Astrocyte (in vitro differentiated cells and primary cell): ENCODE measurements at regions not wholly inside any gene's neighbourhood (a gene's known extent, or its start where the extent isn't known, plus 50 kb on each side); places are given as distances from the start of the nearest gene placed in this dataset.

Source experiments
- DNase-seq: peaks from one replicate; pipeline ENCODE4 v3.0.0-alpha.2; 2010; ENCODE audit warnings: low read depth
- FAIRE-seq: peaks from 2 replicates; lab custom pipeline; 2011; peaks lifted over from hg19 to GRCh38; lab: Jason Lieb, UNC
- H2AFZ ChIP-seq: 2 replicates; pipeline ENCODE4 v1.6.0; 2012; ENCODE audit warnings: low read depth, low read length, inconsistent platforms
- H3K27ac ChIP-seq: 2 replicates; pipeline ENCODE4 v1.5.1; 2011; ENCODE audit warnings: low read depth, low read length, inconsistent platforms
- H3K27me3 ChIP-seq: 2 replicates; pipeline ENCODE4 v1.6.0; 2011; ENCODE audit warnings: low read length, inconsistent platforms; ENCODE audit not compliant: insufficient read depth
- H3K36me3 ChIP-seq: 2 replicates; pipeline ENCODE4 v1.5.1; 2011; ENCODE audit warnings: low read length, inconsistent platforms; ENCODE audit not compliant: insufficient read depth
- H3K4me1 ChIP-seq: 2 replicates; pipeline ENCODE4 v1.5.1; 2011; ENCODE audit warnings: low read length, inconsistent platforms; ENCODE audit not compliant: insufficient read depth
- H3K4me2 ChIP-seq: 2 replicates; pipeline ENCODE4 v1.6.0; 2012; ENCODE audit warnings: low read length, inconsistent platforms
- H3K4me3 ChIP-seq: 2 replicates; pipeline ENCODE4 v1.5.1; 2011; ENCODE audit warnings: low read depth, mild to moderate bottlenecking, low read length, inconsistent platforms; ENCODE audit not compliant: insufficient read depth
- H3K79me2 ChIP-seq: 2 replicates; pipeline ENCODE4 v1.6.0; 2012; ENCODE audit warnings: mild to moderate bottlenecking, low read length, inconsistent platforms; ENCODE audit not compliant: insufficient read depth
- H3K9ac ChIP-seq: 2 replicates; pipeline ENCODE4 v1.6.0; 2012; ENCODE audit warnings: mild to moderate bottlenecking, low read length, inconsistent platforms
- H3K9me3 ChIP-seq: 2 replicates; pipeline ENCODE4 v1.5.1; 2012; ENCODE audit warnings: low read depth, mild to moderate bottlenecking, low read length, inconsistent platforms; ENCODE audit not compliant: insufficient read depth
- H4K20me1 ChIP-seq: 2 replicates; pipeline ENCODE4 v1.6.0; 2012; ENCODE audit warnings: low read length, inconsistent platforms; ENCODE audit not compliant: insufficient read depth
- H3K27ac Mint-ChIP-seq: one replicate; pipeline ENCODE4 v1.8.0; 2021; ENCODE audit warnings: mild to moderate bottlenecking, mixed read lengths; ENCODE audit not compliant: unreplicated experiment
- H3K27me3 Mint-ChIP-seq: one replicate; pipeline ENCODE4 v1.8.0; 2021; ENCODE audit warnings: low read depth, mixed read lengths; ENCODE audit not compliant: unreplicated experiment
- H3K36me3 Mint-ChIP-seq: one replicate; pipeline ENCODE4 v1.8.0; 2021; ENCODE audit warnings: low read depth, mixed read lengths; ENCODE audit not compliant: unreplicated experiment
- H3K4me1 Mint-ChIP-seq: one replicate; pipeline ENCODE4 v1.8.0; 2021; ENCODE audit warnings: low read depth, mixed read lengths; ENCODE audit not compliant: unreplicated experiment
- H3K4me3 Mint-ChIP-seq: one replicate; pipeline ENCODE4 v1.8.0; 2021; ENCODE audit warnings: mild to moderate bottlenecking, moderate library complexity, mixed read lengths; ENCODE audit not compliant: unreplicated experiment
- H3K9me3 Mint-ChIP-seq: one replicate; pipeline ENCODE4 v1.8.0; 2021; ENCODE audit warnings: mild to moderate bottlenecking, mixed read lengths; ENCODE audit not compliant: unreplicated experiment
- CTCF ChIP-seq: IDR thresholded peaks from 2 replicates; pipeline ENCODE4 v1.5.1; 2011; ENCODE audit warnings: low read depth, mild to moderate bottlenecking, inconsistent platforms, low read length, moderate library complexity; ENCODE audit not compliant: insufficient read depth
- EZH2 ChIP-seq: IDR thresholded peaks from 2 replicates; pipeline ENCODE4 v1.6.1; 2012; ENCODE audit warnings: mild to moderate bottlenecking, low read length, inconsistent platforms; ENCODE audit not compliant: insufficient read depth

- H3K36me3 ChIP-seq, result no peaks in the 10 kb centered on the region
- H3K27me3 Mint-ChIP-seq, result no peaks in the 10 kb centered on the region
- H3K4me1 ChIP-seq, result no peaks in the 10 kb centered on the region
- DNase-seq, result no peak
- H3K27ac Mint-ChIP-seq, result no peak overlapping the region
- no peaks in the 10 kb centered on the region for H3K4me1 Mint-ChIP-seq
- H3K36me3 Mint-ChIP-seq, result no peaks in the 10 kb centered on the region
- no peak overlapping the region for H3K9ac ChIP-seq
- H4K20me1 ChIP-seq, result no peaks in the 10 kb centered on the region
- H3K9me3 Mint-ChIP-seq, result no peaks in the 10 kb centered on the region
- TF ChIP-seq EZH2, result no peak
- no peak overlapping the region for H3K27ac ChIP-seq
- no peaks in the 10 kb centered on the region for H3K79me2 ChIP-seq
- no peak for FAIRE-seq
- no peaks in the 10 kb centered on the region for H3K9me3 ChIP-seq
- no peak overlapping the region for H3K4me3 Mint-ChIP-seq
- no peak overlapping the region for H3K4me2 ChIP-seq
- no peak overlapping the region for H3K4me3 ChIP-seq
- no peaks in the 10 kb centered on the region for H3K27me3 ChIP-seq
- H2AFZ ChIP-seq, result no peak overlapping the region
These were observed 983.0 kb upstream of the LRFN5 start for GRCh38 chr14:40623643-40624042.

GRCh38 chr14:40618225-40618898 lies 988.3 kb upstream of the LRFN5 start:
- no peak for FAIRE-seq
- no peaks in the 10 kb centered on the region for H3K36me3 ChIP-seq
- Mint-ChIP-seq H3K36me3 (no peaks in the 10 kb centered on the region), H3K27me3 (no peaks in the 10 kb centered on the region), H3K9me3 (no peaks in the 10 kb centered on the region), H3K4me1 (no peaks in the 10 kb centered on the region), H3K4me3 (no peak overlapping the region), H3K27ac (no peak overlapping the region)
- TF ChIP-seq CTCF (no peak), EZH2 (no peak)
- no peaks in the 10 kb centered on the region for H3K79me2 ChIP-seq
- H3K4me3 ChIP-seq, result no peak overlapping the region
- H3K9me3 ChIP-seq, result no peaks in the 10 kb centered on the region
- no peak overlapping the region for H3K27ac ChIP-seq
- H3K4me2 ChIP-seq, result no peak overlapping the region
- H3K9ac ChIP-seq, result no peak overlapping the region
- H3K4me1 ChIP-seq, result no peaks in the 10 kb centered on the region
- no peaks in the 10 kb centered on the region for H3K27me3 ChIP-seq
- DNase-seq, result no peak
- no peaks in the 10 kb centered on the region for H4K20me1 ChIP-seq
- no peak overlapping the region for H2AFZ ChIP-seq

- no peaks in the 10 kb centered on the region for H3K36me3 Mint-ChIP-seq
These were observed 990.1 kb upstream of the LRFN5 start for GRCh38 chr14:40616579-40616978.

More at GRCh38 chr14:40616579-40616978, 990.1 kb upstream of the LRFN5 start:
- H3K4me3 Mint-ChIP-seq, result no peak overlapping the region
- no peaks in the 10 kb centered on the region for H3K27me3 ChIP-seq
- no peaks in the 10 kb centered on the region for H3K27me3 Mint-ChIP-seq
- H3K36me3 ChIP-seq, result no peaks in the 10 kb centered on the region
- no peaks in the 10 kb centered on the region for H3K9me3 Mint-ChIP-seq
- H3K79me2 ChIP-seq, result no peaks in the 10 kb centered on the region
- no peaks in the 10 kb centered on the region for H3K9me3 ChIP-seq
- no peak overlapping the region for H3K9ac ChIP-seq
- no peaks in the 10 kb centered on the region for H3K4me1 ChIP-seq
- TF ChIP-seq CTCF (no peak), EZH2 (no peak)
- H2AFZ ChIP-seq, result no peak overlapping the region
- H3K4me3 ChIP-seq, result no peak overlapping the region
- H3K4me2 ChIP-seq, result no peak overlapping the region
- H3K4me1 Mint-ChIP-seq, result no peaks in the 10 kb centered on the region
- no peak overlapping the region for H3K27ac ChIP-seq
- FAIRE-seq, result no peak
- H4K20me1 ChIP-seq, result no peaks in the 10 kb centered on the region
- no peak for DNase-seq
- no peak overlapping the region for H3K27ac Mint-ChIP-seq
